ENCODE measurements at regions not wholly inside any gene's neighbourhood (a gene's known extent, or its start where the extent isn't known, plus 50 kb on each side); places are given as distances from the start of the nearest gene placed in this dataset.

GRCh38 chr1:208564466-208564865 is 320.3 kb upstream of the PLXNA2 start:
- TF ChIP-seq ZNF384 (IDR thresholded peaks at IDR 0.05) (no peak), SP1 (IDR thresholded peaks at IDR 0.05) (no peak), CTBP1 (IDR thresholded peaks at IDR 0.05; ENCODE audit: borderline replicate concordance) (no peak), LEF1 (IDR thresholded peaks at IDR 0.05; ENCODE audit: borderline replicate concordance) (no peak), HDGF (IDR thresholded peaks at IDR 0.05; ENCODE audit: borderline replicate concordance) (no peak), FOXM1 (IDR thresholded peaks at IDR 0.05; ENCODE audit: borderline replicate concordance) (no peak), PKNOX1 (IDR thresholded peaks at IDR 0.05) (no peak), FOXK2 (IDR thresholded peaks at IDR 0.05) (no peak), TARDBP (IDR thresholded peaks at IDR 0.05) (no peak), L3MBTL2 (conservative IDR thresholded peaks at IDR 0.05) (no peak), BHLHE40 (IDR thresholded peaks at IDR 0.05; ENCODE audit: borderline replicate concordance) (no peak)
